PC-9 (cell line): ENCODE measurements at regions not wholly inside any gene's neighbourhood (a gene's known extent, or its start where the extent isn't known, plus 50 kb on each side); places are given as distances from the start of the nearest gene placed in this dataset.

Experiments used
- BruUV-seq: library from RNA; stranded (reverse); fragments of 400-500 nt; replicated peaks from 2 replicates; lab custom pipeline; 2021; lab: Mats Ljungman, UMichigan
- CTCF ChIA-PET: fragments of 300-600 bp; sonication (Branson Sonifier 250); formaldehyde crosslinking; loops from one replicate; lab custom pipeline; 2022; ENCODE audit warnings: antibody characterized with exemption; lab: Charles Lee
- POLR2A ChIA-PET: fragments of 300-600 bp; sonication (Branson Sonifier 250); formaldehyde crosslinking; loops from one replicate; lab custom pipeline; 2022; ENCODE audit warnings: antibody characterized with exemption; ENCODE audit not compliant: unreplicated experiment; lab: Charles Lee
- DNase-seq, 2 experiments: peaks; one replicate each; pipeline versions ENCODE4 v3.0.0 to v3.0.0-alpha.2; 2015 to 2022; ENCODE audit warnings: mixed read lengths in 1 of 2
- H2AFZ ChIP-seq: fragments of 200-600 bp; sonication (generic); 2 replicates; pipeline ENCODE4 v1.8.1; 2017; ENCODE audit warnings: antibody characterized with exemption
- H3F3A ChIP-seq: fragments of 200-600 bp; sonication (generic); 2 replicates; pipeline ENCODE4 v1.8.1; 2017; ENCODE audit warnings: antibody characterized with exemption, mild to moderate bottlenecking, low read depth; ENCODE audit not compliant: insufficient read depth
- H3K27ac ChIP-seq: fragments of 200-600 bp; sonication (generic); 2 replicates; pipeline ENCODE4 v1.6.1; 2016; ENCODE audit warnings: mixed run types
- H3K27me3 ChIP-seq: fragments of 200-600 bp; sonication (generic); 2 replicates; pipeline ENCODE4 v1.6.1; 2016; ENCODE audit warnings: low read depth, mixed run types; ENCODE audit not compliant: insufficient read depth
- H3K36me3 ChIP-seq: fragments of 200-600 bp; sonication (generic); 2 replicates; pipeline ENCODE4 v1.6.1; 2016; ENCODE audit warnings: low read depth, mixed run types
- H3K4me1 ChIP-seq: fragments of 200-600 bp; sonication (generic); replicated peaks from 2 replicates; pipeline ENCODE4 v1.6.1; 2016; ENCODE audit warnings: mixed run types; ENCODE audit not compliant: insufficient read depth
- H3K4me2 ChIP-seq: fragments of 200-600 bp; sonication (generic); 2 replicates; pipeline ENCODE4 v1.6.1; 2017; ENCODE audit warnings: mixed run types
- H3K4me3 ChIP-seq: fragments of 200-600 bp; sonication (generic); 2 replicates; pipeline ENCODE4 v1.6.1; 2016; ENCODE audit warnings: mixed run types
- H3K79me2 ChIP-seq: fragments of 200-600 bp; sonication (generic); 2 replicates; pipeline ENCODE4 v1.6.1; 2017; ENCODE audit warnings: low read depth, mixed run types
- H3K9me2 ChIP-seq: fragments of 200-600 bp; sonication (generic); 2 replicates; pipeline ENCODE4 v1.8.1; 2017; ENCODE audit warnings: mild to moderate bottlenecking; ENCODE audit not compliant: insufficient read depth
- H3K9me3 ChIP-seq: fragments of 200-600 bp; sonication (generic); 2 replicates; pipeline ENCODE4 v1.8.1; 2016; ENCODE audit warnings: low read depth; ENCODE audit not compliant: insufficient read depth
- H4K20me1 ChIP-seq: fragments of 200-600 bp; sonication (generic); 2 replicates; pipeline ENCODE4 v1.8.1; 2017; ENCODE audit not compliant: insufficient read depth
- CTCF ChIP-seq: fragments of 200-600 bp; sonication (generic); conservative IDR thresholded peaks from 2 replicates; pipeline ENCODE4 v1.6.1; 2017; ENCODE audit warnings: mixed run types, antibody characterized with exemption, mild to moderate bottlenecking, moderate library complexity
- EZH2 ChIP-seq: fragments of 200-600 bp; sonication (generic); IDR thresholded peaks from 2 replicates; pipeline ENCODE4 v1.8.0; 2017; ENCODE audit warnings: antibody characterized with exemption, low read depth
- intact Hi-C: fragments of 100-400 bp; cut with micrococcal nuclease; formaldehyde crosslinking; loops from one replicate; pipeline ENCODE4 v1.10.0; 2022; ENCODE audit not compliant: unreplicated experiment

GRCh38 chr13:104106705-104107393, 1040.6 kb upstream of the SLC10A2 start:
- CTCF ChIA-PET = interaction anchor here (0.5 kb wide), 1 partner anchor 55 kb away, joined by 3 read pairs; no protein-coding TSS in a partner anchor
- POLR2A ChIA-PET = no interaction called here
- H3K4me2 ChIP-seq = peak overlapping the region; percentile 63
- no peaks in the 10 kb centered on the region for H3K27me3 ChIP-seq
- peaks cover 7% of the 10 kb centered on the region for H3K9me2 ChIP-seq
- no peaks in the 10 kb centered on the region for H3K79me2 ChIP-seq
- peaks cover 8% of the 10 kb centered on the region; the same call in 1 of the 2 replicates for H3F3A ChIP-seq
- H3K27ac ChIP-seq = peak overlapping the region; percentile 71
- intact Hi-C loops = loop anchor here (1.0 to 5.0 kb wide), 3 partner anchors 208 to 1335 kb away; no protein-coding TSS in a partner anchor
- BruUV-seq = no TSS peak
- peak overlapping the region; percentile 73 for H2AFZ ChIP-seq
- no peaks in the 10 kb centered on the region for H3K36me3 ChIP-seq
- DNase-seq = peak; percentile 27 to 74
- no peaks in the 10 kb centered on the region for H4K20me1 ChIP-seq
- H3K4me3 ChIP-seq = no peak overlapping the region
- no peak for TF ChIP-seq EZH2
- TF ChIP-seq CTCF = no peak
- peaks cover 27% of the 10 kb centered on the region; the same call in 1 of the 2 replicates for H3K9me3 ChIP-seq
- H3K4me1 ChIP-seq = peaks cover 14% of the 10 kb centered on the region

- Histone ChIP-seq H3K4me2 (peak overlapping the region; percentile 63; the same call in 1 of the 2 replicates), H3K9me3 (peaks cover 27% of the 10 kb centered on the region; the same call in 1 of the 2 replicates), H3F3A (peaks cover 8% of the 10 kb centered on the region; the same call in 1 of the 2 replicates), H3K27ac (peak overlapping the region; percentile 71), H3K36me3 (no peaks in the 10 kb centered on the region), H3K9me2 (no peaks in the 10 kb centered on the region), H3K79me2 (no peaks in the 10 kb centered on the region), H3K4me1 (peaks cover 14% of the 10 kb centered on the region), H2AFZ (peak overlapping the region; percentile 73; the same call in 1 of the 2 replicates), H3K27me3 (no peaks in the 10 kb centered on the region), H4K20me1 (no peaks in the 10 kb centered on the region), H3K4me3 (no peak overlapping the region)
- ChIA-PET CTCF (interaction anchor here (0.5 kb wide), 1 partner anchor 54 kb away, joined by 3 read pairs; no protein-coding TSS in a partner anchor), POLR2A (no interaction called here)
- DNase-seq = peak in 1 of 2 experiments; percentile 8
- intact Hi-C loops = loop anchor here (1.0 to 5.0 kb wide), 3 partner anchors 210 to 1337 kb away; no protein-coding TSS in a partner anchor
- no peak for TF ChIP-seq CTCF
- no peak for TF ChIP-seq EZH2
- BruUV-seq = no TSS peak
These were observed 1039.5 kb upstream of the SLC10A2 start for GRCh38 chr13:104105418-104106355.

GRCh38 chr13:104099750-104100149, 1033.5 kb upstream of the SLC10A2 start:
- ChIA-PET POLR2A (no interaction called here), CTCF (no interaction called here)
- H3K4me2 ChIP-seq = no peak overlapping the region
- H3K27me3 ChIP-seq = no peaks in the 10 kb centered on the region
- H2AFZ ChIP-seq = no peak overlapping the region
- no peaks in the 10 kb centered on the region for H3K79me2 ChIP-seq
- H3K9me3 ChIP-seq = no peaks in the 10 kb centered on the region
- TF ChIP-seq EZH2 = no peak
- TF ChIP-seq CTCF = no peak
- H3K36me3 ChIP-seq = no peaks in the 10 kb centered on the region
- H3K27ac ChIP-seq = no peak overlapping the region
- BruUV-seq = no TSS peak
- H3K9me2 ChIP-seq = no peaks in the 10 kb centered on the region
- no peak overlapping the region for H3K4me3 ChIP-seq
- DNase-seq = no peak
- intact Hi-C loops = no loop called here
- H3K4me1 ChIP-seq = no peaks in the 10 kb centered on the region
- H4K20me1 ChIP-seq = no peaks in the 10 kb centered on the region
- no peaks in the 10 kb centered on the region for H3F3A ChIP-seq
